Erythroblast (primary cell): ENCODE measurements at regions not wholly inside any gene's neighbourhood (a gene's known extent, or its start where the extent isn't known, plus 50 kb on each side); places are given as distances from the start of the nearest gene placed in this dataset.

Experiments
- GATA1 ChIP-seq: IDR thresholded peaks from 2 replicates; pipeline ENCODE4 v1.6.1; 2011; ENCODE audit warnings: low read depth, mild to moderate bottlenecking, control low read depth, low read length, moderate library complexity
- POLR2A ChIP-seq: IDR thresholded peaks from 2 replicates; pipeline ENCODE4 v1.6.1; 2011; ENCODE audit warnings: mild to moderate bottlenecking, low read length

DNA sequence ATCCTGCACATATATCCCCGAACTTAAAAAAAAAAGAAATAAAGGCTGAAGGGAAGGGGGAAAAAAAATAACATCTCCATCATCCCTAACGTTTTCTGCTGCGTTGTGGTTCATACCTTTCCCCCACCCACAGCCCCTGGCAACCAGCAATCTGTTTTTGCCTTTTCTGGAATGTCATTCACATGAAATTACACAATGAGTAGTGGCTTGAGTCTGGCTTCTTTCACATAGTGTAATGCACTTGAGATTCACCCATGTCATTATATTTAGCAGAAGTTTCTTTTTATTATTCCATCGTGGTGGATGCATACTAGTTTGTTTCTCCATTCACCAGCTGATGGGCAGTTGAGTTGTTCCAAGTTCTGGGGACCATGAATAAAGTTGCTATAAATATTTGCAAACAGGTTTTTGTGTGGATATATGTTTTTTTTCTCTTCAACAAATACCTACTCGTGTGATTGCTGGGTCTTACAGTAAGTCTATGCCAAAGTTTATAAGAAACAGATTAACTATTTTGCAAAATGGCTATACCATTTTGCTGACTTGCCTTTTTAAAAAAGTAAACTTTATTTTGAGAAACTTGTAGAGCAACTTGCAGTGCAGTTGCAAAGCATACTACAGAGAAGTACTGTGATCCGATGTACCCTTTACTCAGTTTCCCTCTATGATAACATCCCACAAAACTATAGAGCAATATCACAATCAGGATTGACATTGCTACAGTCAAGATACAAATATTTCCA lies 322.5 kb downstream of the LPIN1 start:
- TF ChIP-seq POLR2A (no peak), GATA1 (no peak)
